OCI-LY3 (cell line): ENCODE measurements at regions not wholly inside any gene's neighbourhood (a gene's known extent, or its start where the extent isn't known, plus 50 kb on each side); places are given as distances from the start of the nearest gene placed in this dataset.

ENCODE experiments used
- CTCF ChIP-seq: fragments of 200-600, 300-600 bp; sonication (generic); IDR thresholded peaks from 2 replicates; pipeline ENCODE4 v1.5.1; 2014; ENCODE audit warnings: antibody characterized with exemption, low read length, low read depth
- EZH2phosphoT487 ChIP-seq: fragments of 200-600 bp; shearing (Covaris generic); IDR thresholded peaks from 2 replicates; pipeline ENCODE4 v1.6.1; 2018; ENCODE audit warnings: antibody characterized with exemption, mixed run types, low read depth

DNA sequence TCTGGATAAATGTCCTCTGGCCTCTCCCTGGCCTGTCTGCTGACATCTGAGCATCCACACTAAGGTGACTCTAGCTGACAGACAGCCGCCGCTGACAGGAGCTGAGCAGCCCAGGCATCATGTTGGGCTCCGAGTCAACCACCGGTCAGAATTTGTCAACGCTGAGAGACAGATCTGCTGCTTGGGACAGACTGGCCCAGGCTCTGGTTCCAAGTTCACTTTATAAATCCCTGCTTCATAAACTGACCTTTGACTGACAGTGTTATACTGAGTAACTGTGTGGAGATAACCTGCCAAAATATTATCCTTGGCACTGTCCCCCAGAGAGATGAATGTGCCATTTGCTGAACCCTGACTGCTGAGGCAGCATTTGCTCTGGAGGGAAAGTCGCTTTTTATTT, 616.7 kb downstream of the NPHP4 start:
- TF ChIP-seq CTCF (no peak), EZH2phosphoT487 (no peak)
